ENCODE measurements at regions not wholly inside any gene's neighbourhood (a gene's known extent, or its start where the extent isn't known, plus 50 kb on each side); places are given as distances from the start of the nearest gene placed in this dataset.

DNA sequence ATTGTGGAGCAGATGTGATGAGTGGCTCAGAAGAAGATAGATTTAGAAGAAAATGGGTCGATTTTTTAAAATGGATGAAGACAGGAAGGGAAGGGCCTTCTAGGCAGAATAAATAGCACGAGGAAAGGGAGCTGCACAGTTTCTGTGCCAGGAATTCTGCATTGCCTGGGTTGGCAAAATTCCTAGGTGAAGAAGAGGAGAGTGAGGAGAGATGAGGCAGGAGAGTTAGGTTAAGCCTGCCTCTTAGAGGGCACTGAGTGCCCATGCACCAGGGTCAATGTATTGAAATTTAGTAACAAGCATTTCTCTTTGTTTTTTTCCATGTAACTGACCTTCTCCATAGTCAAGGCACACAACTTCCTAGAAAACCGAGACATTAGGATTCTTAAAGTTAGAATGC is 159.5 kb downstream of the YTHDC2 start:
- no peaks in the 10 kb centered on the region for H3K36me3 ChIP-seq
- no peak for DNase-seq (ENCODE audit: low read depth in 1 of 2, low spot score in 1 of 2)
- no peaks in the 10 kb centered on the region for H3K4me1 ChIP-seq (ENCODE audit: low read depth)
- no peaks in the 10 kb centered on the region for H3K9me3 ChIP-seq (ENCODE audit: low read depth)
- no peaks in the 10 kb centered on the region for H3K27me3 ChIP-seq
- no peak overlapping the region for H3K27ac ChIP-seq
- no peak overlapping the region for H3K4me3 ChIP-seq
- no peak for TF ChIP-seq CTCF (IDR thresholded peaks at IDR 0.05; ENCODE audit: low read depth, low read length)

GRCh38 chr5:113675166-113675565 is 161.7 kb downstream of the YTHDC2 start:
- peaks cover 4% of the 10 kb centered on the region for H3K4me1 ChIP-seq (ENCODE audit: low read depth)
- no peaks in the 10 kb centered on the region for H3K27me3 ChIP-seq
- no peaks in the 10 kb centered on the region for H3K9me3 ChIP-seq (ENCODE audit: low read depth)
- no peak overlapping the region for H3K27ac ChIP-seq
- no peak overlapping the region for H3K4me3 ChIP-seq
- H3K36me3 ChIP-seq = no peaks in the 10 kb centered on the region
- DNase-seq (ENCODE audit: low read depth in 1 of 2, low spot score in 1 of 2) = no peak
- TF ChIP-seq CTCF (IDR thresholded peaks at IDR 0.05; ENCODE audit: low read depth, low read length) = no peak

DNA sequence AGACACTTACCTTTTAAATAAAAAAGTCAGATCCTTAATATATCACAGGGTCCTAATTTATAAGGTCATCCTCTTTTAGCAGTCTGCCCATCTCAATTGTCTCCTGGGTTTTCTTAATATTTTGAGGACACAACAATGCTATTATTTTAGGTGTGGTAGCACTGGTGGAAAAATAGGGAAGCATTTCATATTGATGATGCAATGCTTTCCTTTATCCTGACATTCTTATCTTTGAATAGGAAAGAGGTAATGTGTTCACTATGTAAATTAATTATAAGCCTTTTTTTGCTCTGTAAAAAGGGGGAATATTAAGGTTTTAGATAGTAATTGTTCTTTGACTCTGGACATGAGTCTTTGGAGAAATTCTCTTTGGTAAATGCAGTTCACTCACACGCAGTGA is 164.7 kb downstream of the YTHDC2 start:
- TF ChIP-seq CTCF (IDR thresholded peaks at IDR 0.05; ENCODE audit: low read depth, low read length) = no peak
- no peak overlapping the region for H3K4me3 ChIP-seq
- peaks cover 4% of the 10 kb centered on the region for H3K4me1 ChIP-seq (ENCODE audit: low read depth)
- no peaks in the 10 kb centered on the region for H3K36me3 ChIP-seq
- no peaks in the 10 kb centered on the region for H3K9me3 ChIP-seq (ENCODE audit: low read depth)
- H3K27ac ChIP-seq = no peak overlapping the region
- no peaks in the 10 kb centered on the region for H3K27me3 ChIP-seq
- no peak for DNase-seq (ENCODE audit: low read depth in 1 of 2, low spot score in 1 of 2)

DNA sequence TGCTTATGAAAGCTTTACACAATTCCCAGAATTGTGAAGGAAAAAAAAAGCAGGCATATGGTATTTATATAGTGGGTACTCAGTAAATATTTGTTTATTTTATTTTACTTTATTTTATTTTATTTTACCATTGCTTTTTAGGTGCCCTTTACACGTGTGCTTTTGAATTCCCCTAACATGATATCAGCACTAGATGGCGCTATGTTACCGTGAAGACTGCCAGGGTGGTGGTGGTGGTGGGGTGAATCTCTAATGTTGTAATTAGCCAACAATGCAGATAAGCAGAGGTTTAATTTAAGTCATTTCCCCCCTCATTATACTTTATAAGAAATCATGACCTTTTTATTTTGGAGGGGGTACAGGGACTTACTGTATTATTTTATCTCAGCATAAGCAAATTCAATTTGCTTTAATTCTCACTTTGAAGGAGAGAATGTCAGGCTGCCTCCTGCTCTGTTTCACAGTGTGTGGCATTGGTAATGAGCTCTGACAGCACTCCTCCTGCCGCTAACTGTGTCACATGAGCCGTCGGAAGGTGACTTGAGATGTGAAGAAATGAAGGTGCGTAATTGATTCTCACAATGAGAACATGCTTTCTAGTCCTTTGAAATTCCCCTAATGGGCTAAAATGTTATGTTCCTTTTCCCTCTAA is 165.6 kb downstream of the YTHDC2 start:
- Histone ChIP-seq H3K27me3 (no peaks in the 10 kb centered on the region), H3K27ac (peak overlapping the region; percentile 28), H3K36me3 (no peaks in the 10 kb centered on the region), H3K4me3 (no peak overlapping the region), H3K9me3 (ENCODE audit: low read depth) (no peaks in the 10 kb centered on the region), H3K4me1 (ENCODE audit: low read depth) (peaks cover 4% of the 10 kb centered on the region)
- DNase-seq (ENCODE audit: low read depth in 1 of 2, low spot score in 1 of 2) = peak; percentile 66 to 75
- TF ChIP-seq CTCF (IDR thresholded peaks at IDR 0.05; ENCODE audit: low read depth, low read length) = peak; percentile 76

- H3K4me1 ChIP-seq (ENCODE audit: low read depth) = peaks cover 4% of the 10 kb centered on the region
- TF ChIP-seq CTCF (IDR thresholded peaks at IDR 0.05; ENCODE audit: low read depth, low read length) = no peak
- H3K4me3 ChIP-seq = no peak overlapping the region
- no peaks in the 10 kb centered on the region for H3K36me3 ChIP-seq
- DNase-seq (ENCODE audit: low read depth in 1 of 2, low spot score in 1 of 2) = peak in 1 of 2 donors; percentile 41
- no peaks in the 10 kb centered on the region for H3K27me3 ChIP-seq
- H3K9me3 ChIP-seq (ENCODE audit: low read depth) = no peaks in the 10 kb centered on the region
- no peak overlapping the region for H3K27ac ChIP-seq
Measured at GRCh38 chr5:113680534-113680933, 167.0 kb downstream of the YTHDC2 start.
